HL-60/S4 (cell line): ENCODE measurements at regions not wholly inside any gene's neighbourhood (a gene's known extent, or its start where the extent isn't known, plus 50 kb on each side); places are given as distances from the start of the nearest gene placed in this dataset.

Source experiments
- in situ Hi-C: fragments of 300-500 bp; cut with MboI; formaldehyde crosslinking; loops from 2 replicates; pipeline ENCODE4 v1.14.3; 2022; ENCODE audit warnings: low sequenced_read_pairs

- in situ Hi-C loops: no loop called here
These were observed 76.7 kb upstream of the SEPTIN5 start for GRCh38 chr22:19637408-19638281.

- in situ Hi-C loops: no loop called here
These were observed 75.9 kb upstream of the SEPTIN5 start for GRCh38 chr22:19638282-19639015.

GRCh38 chr22:19639610-19640135 is 74.6 kb upstream of the SEPTIN5 start:
- in situ Hi-C loops: no loop called here

- in situ Hi-C loops: no loop called here
These were observed 74.0 kb upstream of the SEPTIN5 start for GRCh38 chr22:19640306-19640705.

GRCh38 chr22:19641254-19641982 is 72.9 kb upstream of the SEPTIN5 start:
- in situ Hi-C loops: no loop called here

- in situ Hi-C loops: no loop called here
These were observed 72.3 kb upstream of the SEPTIN5 start for GRCh38 chr22:19641983-19642451.

- in situ Hi-C loops: no loop called here
These were observed 70.6 kb upstream of the SEPTIN5 start for GRCh38 chr22:19643448-19644313.

- in situ Hi-C loops: no loop called here
These were observed 69.7 kb upstream of the SEPTIN5 start for GRCh38 chr22:19644314-19645223.

- in situ Hi-C loops: no loop called here
These were observed 68.9 kb upstream of the SEPTIN5 start for GRCh38 chr22:19645391-19645790.

- in situ Hi-C loops: no loop called here
These were observed 68.4 kb upstream of the SEPTIN5 start for GRCh38 chr22:19645905-19646304.

GRCh38 chr22:19646383-19646782 is 67.9 kb upstream of the SEPTIN5 start:
- in situ Hi-C loops: no loop called here

GRCh38 chr22:19648419-19648929 is 65.8 kb upstream of the SEPTIN5 start:
- in situ Hi-C loops: no loop called here

- in situ Hi-C loops: no loop called here
These were observed 62.0 kb upstream of the SEPTIN5 start for GRCh38 chr22:19652316-19652715.

- in situ Hi-C loops: no loop called here
These were observed 59.8 kb upstream of the SEPTIN5 start for GRCh38 chr22:19654338-19654987.

GRCh38 chr22:19655399-19655798 is 58.9 kb upstream of the SEPTIN5 start:
- in situ Hi-C loops: no loop called here

- in situ Hi-C loops: no loop called here
These were observed 57.6 kb upstream of the SEPTIN5 start for GRCh38 chr22:19656541-19657251.

- in situ Hi-C loops: no loop called here
These were observed 56.8 kb upstream of the SEPTIN5 start for GRCh38 chr22:19657252-19658056.
